H1 (cell line): ENCODE measurements at regions not wholly inside any gene's neighbourhood (a gene's known extent, or its start where the extent isn't known, plus 50 kb on each side); places are given as distances from the start of the nearest gene placed in this dataset.

ENCODE experiments used
- CTBP2 ChIP-seq: IDR thresholded peaks from 2 replicates; pipeline ENCODE4 v1.7.0; 2011; ENCODE audit warnings: borderline replicate concordance, mild to moderate bottlenecking, moderate library complexity, mixed read lengths, low read length; ENCODE audit not compliant: insufficient read depth, insufficient read length
- HDAC6 ChIP-seq: IDR thresholded peaks from one replicate; pipeline ENCODE4 v1.7.1; 2012; ENCODE audit warnings: low read depth, mild to moderate bottlenecking, inconsistent platforms, low read length, moderate library complexity
- RAD21 ChIP-seq, 2 experiments: IDR thresholded peaks in 1 of 2; conservative IDR thresholded peaks in 1 of 2; 2 replicates each; pipeline ENCODE4 v1.6.1; 2011; ENCODE audit warnings: low read depth in 2 of 2, low read length in 2 of 2, improper control_type of control experiment in 1 of 2, inconsistent platforms in 1 of 2, mild to moderate bottlenecking in 1 of 2, moderate library complexity in 1 of 2
- SP1 ChIP-seq: IDR thresholded peaks from 2 replicates; pipeline ENCODE4 v1.6.1; 2011; ENCODE audit warnings: low read depth, low read length
- TCF12 ChIP-seq: IDR thresholded peaks from 2 replicates; pipeline ENCODE4 v1.6.1; 2011; ENCODE audit warnings: low read depth, mild to moderate bottlenecking, low read length
- TF ChIP-seq, protein P1 (sequence below): fragments of 300-600 bp; sonication (generic); IDR thresholded peaks from 2 replicates; pipeline ENCODE4 v1.7.1; 2012; ENCODE audit warnings: low read length, moderate library complexity, mild to moderate bottlenecking, inconsistent platforms; ENCODE audit not compliant: insufficient replicate concordance
- TF ChIP-seq, protein P2 (sequence below): IDR thresholded peaks from 2 replicates; pipeline ENCODE4 v1.6.1; 2012; ENCODE audit warnings: low read length, inconsistent platforms

DNA sequence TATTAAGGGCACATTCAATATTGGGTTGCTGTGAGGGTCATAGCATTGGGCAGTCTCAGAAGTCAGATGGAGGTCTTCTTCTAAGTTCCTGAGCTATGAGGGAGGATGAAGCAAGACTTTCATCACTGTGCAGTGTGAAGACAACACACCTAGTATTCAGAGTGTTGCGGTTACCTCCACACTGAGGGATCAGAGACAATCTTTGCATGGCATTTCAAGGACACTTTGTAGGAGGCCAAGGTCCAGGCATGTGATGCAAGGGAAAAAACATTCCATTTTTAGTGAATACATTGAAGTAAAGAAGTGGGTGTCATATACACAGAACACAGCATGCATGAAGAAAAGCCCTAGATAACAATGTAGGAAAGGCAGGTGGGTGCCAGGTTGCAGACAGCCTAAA is 481.2 kb upstream of the DIPK2B start (continued):
- TF ChIP-seq, protein P1, sequence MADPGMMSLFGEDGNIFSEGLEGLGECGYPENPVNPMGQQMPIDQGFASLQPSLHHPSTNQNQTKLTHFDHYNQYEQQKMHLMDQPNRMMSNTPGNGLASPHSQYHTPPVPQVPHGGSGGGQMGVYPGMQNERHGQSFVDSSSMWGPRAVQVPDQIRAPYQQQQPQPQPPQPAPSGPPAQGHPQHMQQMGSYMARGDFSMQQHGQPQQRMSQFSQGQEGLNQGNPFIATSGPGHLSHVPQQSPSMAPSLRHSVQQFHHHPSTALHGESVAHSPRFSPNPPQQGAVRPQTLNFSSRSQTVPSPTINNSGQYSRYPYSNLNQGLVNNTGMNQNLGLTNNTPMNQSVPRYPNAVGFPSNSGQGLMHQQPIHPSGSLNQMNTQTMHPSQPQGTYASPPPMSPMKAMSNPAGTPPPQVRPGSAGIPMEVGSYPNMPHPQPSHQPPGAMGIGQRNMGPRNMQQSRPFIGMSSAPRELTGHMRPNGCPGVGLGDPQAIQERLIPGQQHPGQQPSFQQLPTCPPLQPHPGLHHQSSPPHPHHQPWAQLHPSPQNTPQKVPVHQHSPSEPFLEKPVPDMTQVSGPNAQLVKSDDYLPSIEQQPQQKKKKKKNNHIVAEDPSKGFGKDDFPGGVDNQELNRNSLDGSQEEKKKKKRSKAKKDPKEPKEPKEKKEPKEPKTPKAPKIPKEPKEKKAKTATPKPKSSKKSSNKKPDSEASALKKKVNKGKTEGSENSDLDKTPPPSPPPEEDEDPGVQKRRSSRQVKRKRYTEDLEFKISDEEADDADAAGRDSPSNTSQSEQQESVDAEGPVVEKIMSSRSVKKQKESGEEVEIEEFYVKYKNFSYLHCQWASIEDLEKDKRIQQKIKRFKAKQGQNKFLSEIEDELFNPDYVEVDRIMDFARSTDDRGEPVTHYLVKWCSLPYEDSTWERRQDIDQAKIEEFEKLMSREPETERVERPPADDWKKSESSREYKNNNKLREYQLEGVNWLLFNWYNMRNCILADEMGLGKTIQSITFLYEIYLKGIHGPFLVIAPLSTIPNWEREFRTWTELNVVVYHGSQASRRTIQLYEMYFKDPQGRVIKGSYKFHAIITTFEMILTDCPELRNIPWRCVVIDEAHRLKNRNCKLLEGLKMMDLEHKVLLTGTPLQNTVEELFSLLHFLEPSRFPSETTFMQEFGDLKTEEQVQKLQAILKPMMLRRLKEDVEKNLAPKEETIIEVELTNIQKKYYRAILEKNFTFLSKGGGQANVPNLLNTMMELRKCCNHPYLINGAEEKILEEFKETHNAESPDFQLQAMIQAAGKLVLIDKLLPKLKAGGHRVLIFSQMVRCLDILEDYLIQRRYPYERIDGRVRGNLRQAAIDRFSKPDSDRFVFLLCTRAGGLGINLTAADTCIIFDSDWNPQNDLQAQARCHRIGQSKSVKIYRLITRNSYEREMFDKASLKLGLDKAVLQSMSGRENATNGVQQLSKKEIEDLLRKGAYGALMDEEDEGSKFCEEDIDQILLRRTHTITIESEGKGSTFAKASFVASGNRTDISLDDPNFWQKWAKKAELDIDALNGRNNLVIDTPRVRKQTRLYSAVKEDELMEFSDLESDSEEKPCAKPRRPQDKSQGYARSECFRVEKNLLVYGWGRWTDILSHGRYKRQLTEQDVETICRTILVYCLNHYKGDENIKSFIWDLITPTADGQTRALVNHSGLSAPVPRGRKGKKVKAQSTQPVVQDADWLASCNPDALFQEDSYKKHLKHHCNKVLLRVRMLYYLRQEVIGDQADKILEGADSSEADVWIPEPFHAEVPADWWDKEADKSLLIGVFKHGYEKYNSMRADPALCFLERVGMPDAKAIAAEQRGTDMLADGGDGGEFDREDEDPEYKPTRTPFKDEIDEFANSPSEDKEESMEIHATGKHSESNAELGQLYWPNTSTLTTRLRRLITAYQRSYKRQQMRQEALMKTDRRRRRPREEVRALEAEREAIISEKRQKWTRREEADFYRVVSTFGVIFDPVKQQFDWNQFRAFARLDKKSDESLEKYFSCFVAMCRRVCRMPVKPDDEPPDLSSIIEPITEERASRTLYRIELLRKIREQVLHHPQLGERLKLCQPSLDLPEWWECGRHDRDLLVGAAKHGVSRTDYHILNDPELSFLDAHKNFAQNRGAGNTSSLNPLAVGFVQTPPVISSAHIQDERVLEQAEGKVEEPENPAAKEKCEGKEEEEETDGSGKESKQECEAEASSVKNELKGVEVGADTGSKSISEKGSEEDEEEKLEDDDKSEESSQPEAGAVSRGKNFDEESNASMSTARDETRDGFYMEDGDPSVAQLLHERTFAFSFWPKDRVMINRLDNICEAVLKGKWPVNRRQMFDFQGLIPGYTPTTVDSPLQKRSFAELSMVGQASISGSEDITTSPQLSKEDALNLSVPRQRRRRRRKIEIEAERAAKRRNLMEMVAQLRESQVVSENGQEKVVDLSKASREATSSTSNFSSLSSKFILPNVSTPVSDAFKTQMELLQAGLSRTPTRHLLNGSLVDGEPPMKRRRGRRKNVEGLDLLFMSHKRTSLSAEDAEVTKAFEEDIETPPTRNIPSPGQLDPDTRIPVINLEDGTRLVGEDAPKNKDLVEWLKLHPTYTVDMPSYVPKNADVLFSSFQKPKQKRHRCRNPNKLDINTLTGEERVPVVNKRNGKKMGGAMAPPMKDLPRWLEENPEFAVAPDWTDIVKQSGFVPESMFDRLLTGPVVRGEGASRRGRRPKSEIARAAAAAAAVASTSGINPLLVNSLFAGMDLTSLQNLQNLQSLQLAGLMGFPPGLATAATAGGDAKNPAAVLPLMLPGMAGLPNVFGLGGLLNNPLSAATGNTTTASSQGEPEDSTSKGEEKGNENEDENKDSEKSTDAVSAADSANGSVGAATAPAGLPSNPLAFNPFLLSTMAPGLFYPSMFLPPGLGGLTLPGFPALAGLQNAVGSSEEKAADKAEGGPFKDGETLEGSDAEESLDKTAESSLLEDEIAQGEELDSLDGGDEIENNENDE = no peak
- TF ChIP-seq TCF12 = no peak
- TF ChIP-seq CTBP2 = no peak
- no peak for TF ChIP-seq RAD21 (IDR thresholded peaks at IDR 0.05 in 1 of 2, conservative IDR thresholded peaks at IDR 0.05 in 1 of 2; ENCODE audit: low read depth in 2 of 2, low read length in 2 of 2)
- no peak for TF ChIP-seq HDAC6
- no peak for TF ChIP-seq SP1
- TF ChIP-seq, protein P2, sequence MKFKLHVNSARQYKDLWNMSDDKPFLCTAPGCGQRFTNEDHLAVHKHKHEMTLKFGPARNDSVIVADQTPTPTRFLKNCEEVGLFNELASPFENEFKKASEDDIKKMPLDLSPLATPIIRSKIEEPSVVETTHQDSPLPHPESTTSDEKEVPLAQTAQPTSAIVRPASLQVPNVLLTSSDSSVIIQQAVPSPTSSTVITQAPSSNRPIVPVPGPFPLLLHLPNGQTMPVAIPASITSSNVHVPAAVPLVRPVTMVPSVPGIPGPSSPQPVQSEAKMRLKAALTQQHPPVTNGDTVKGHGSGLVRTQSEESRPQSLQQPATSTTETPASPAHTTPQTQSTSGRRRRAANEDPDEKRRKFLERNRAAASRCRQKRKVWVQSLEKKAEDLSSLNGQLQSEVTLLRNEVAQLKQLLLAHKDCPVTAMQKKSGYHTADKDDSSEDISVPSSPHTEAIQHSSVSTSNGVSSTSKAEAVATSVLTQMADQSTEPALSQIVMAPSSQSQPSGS = no peak
